H9 (cell line): ENCODE measurements at regions not wholly inside any gene's neighbourhood (a gene's known extent, or its start where the extent isn't known, plus 50 kb on each side); places are given as distances from the start of the nearest gene placed in this dataset.

Experiments
- DNase-seq: peaks from one replicate; pipeline ENCODE4 v3.0.0-alpha.2; 2017
- H2AFZ ChIP-seq: one replicate; pipeline ENCODE4 v1.6.1; 2013; ENCODE audit warnings: mild to moderate bottlenecking, low read length, control low read depth, moderate library complexity
- H2AK5ac ChIP-seq: 2 replicates; pipeline ENCODE4 v1.6.1; 2013; ENCODE audit warnings: low read length, control low read depth, mixed read lengths; ENCODE audit not compliant: insufficient read length
- H2BK120ac ChIP-seq: one replicate; pipeline ENCODE4 v1.6.1; 2013; ENCODE audit warnings: low read depth, mild to moderate bottlenecking, low read length, control low read depth, inconsistent platforms; ENCODE audit not compliant: poor library complexity, severe bottlenecking
- H2BK12ac ChIP-seq: 2 replicates; pipeline ENCODE4 v1.6.1; 2013; ENCODE audit warnings: low read length, control low read depth, mixed read lengths, low read depth; ENCODE audit not compliant: insufficient read length
- H2BK15ac ChIP-seq: 2 replicates; pipeline ENCODE4 v1.6.1; 2013; ENCODE audit warnings: low read depth, low read length, control low read depth
- H2BK20ac ChIP-seq: one replicate; pipeline ENCODE4 v1.6.1; 2013; ENCODE audit warnings: low read depth, mild to moderate bottlenecking, low read length, control low read depth, inconsistent platforms; ENCODE audit not compliant: poor library complexity, severe bottlenecking
- H2BK5ac ChIP-seq: 2 replicates; pipeline ENCODE4 v1.6.1; 2013; ENCODE audit warnings: low read length, control low read depth, mixed read lengths; ENCODE audit not compliant: insufficient read length
- H3K14ac ChIP-seq: 2 replicates; pipeline ENCODE4 v1.6.1; 2013; ENCODE audit warnings: low read length, control low read depth; ENCODE audit not compliant: insufficient read depth
- H3K18ac ChIP-seq: 2 replicates; pipeline ENCODE4 v1.6.1; 2013; ENCODE audit warnings: low read depth, mild to moderate bottlenecking, mixed read lengths, low read length, control low read depth; ENCODE audit not compliant: insufficient read length
- H3K23ac ChIP-seq: 2 replicates; pipeline ENCODE4 v1.6.1; 2013; ENCODE audit warnings: low read length, control low read depth, mixed read lengths, low read depth; ENCODE audit not compliant: insufficient read length
- H3K23me2 ChIP-seq: 2 replicates; pipeline ENCODE4 v1.6.1; 2013; ENCODE audit warnings: low read depth, mild to moderate bottlenecking, mixed read lengths, low read length, control low read depth; ENCODE audit not compliant: insufficient read length, poor library complexity, severe bottlenecking
- H3K27ac ChIP-seq: 2 replicates; pipeline ENCODE4 v1.5.1; 2013; ENCODE audit warnings: low read length, control low read depth, mixed read lengths, low read depth; ENCODE audit not compliant: insufficient read length
- H3K27me3 ChIP-seq: 2 replicates; pipeline ENCODE4 v1.6.1; 2013; ENCODE audit warnings: low read length, control low read depth, inconsistent platforms; ENCODE audit not compliant: insufficient read depth
- H3K4ac ChIP-seq: 2 replicates; pipeline ENCODE4 v1.6.1; 2013; ENCODE audit warnings: low read depth, mild to moderate bottlenecking, control low read depth, inconsistent platforms, low read length, moderate library complexity
- H3K4me1 ChIP-seq: 2 replicates; pipeline ENCODE4 v1.6.1; 2013; ENCODE audit warnings: low read length, control low read depth, inconsistent platforms; ENCODE audit not compliant: insufficient read depth
- H3K4me2 ChIP-seq: 2 replicates; pipeline ENCODE4 v1.6.1; 2013; ENCODE audit warnings: low read length, control low read depth, mixed read lengths; ENCODE audit not compliant: insufficient read length, insufficient read depth
- H3K56ac ChIP-seq: 2 replicates; pipeline ENCODE4 v1.6.1; 2013; ENCODE audit warnings: low read depth, mild to moderate bottlenecking, mixed read lengths, low read length, control low read depth; ENCODE audit not compliant: insufficient read length
- H3K79me1 ChIP-seq: 2 replicates; pipeline ENCODE4 v1.6.1; 2013; ENCODE audit warnings: low read depth, mild to moderate bottlenecking, moderate library complexity, low read length, control low read depth, inconsistent platforms; ENCODE audit not compliant: insufficient read depth, poor library complexity, severe bottlenecking
- H3K79me2 ChIP-seq: 2 replicates; pipeline ENCODE4 v1.6.1; 2013; ENCODE audit warnings: low read length, control low read depth, inconsistent platforms; ENCODE audit not compliant: insufficient read depth
- H3K9ac ChIP-seq: 2 replicates; pipeline ENCODE4 v1.6.1; 2013; ENCODE audit warnings: low read length, control low read depth, mixed read lengths; ENCODE audit not compliant: insufficient read length; ENCODE audit errors: extremely low read depth
- H3K9me3 ChIP-seq: one replicate; pipeline ENCODE4 v1.6.1; 2013; ENCODE audit warnings: low read depth, low read length, inconsistent platforms; ENCODE audit not compliant: control insufficient read depth
- H3T11ph ChIP-seq: one replicate; pipeline ENCODE4 v1.6.1; 2013; ENCODE audit warnings: mild to moderate bottlenecking, low read length, control low read depth, inconsistent platforms
- H4K20me1 ChIP-seq: one replicate; pipeline ENCODE4 v1.6.1; 2013; ENCODE audit not compliant: control insufficient read depth, insufficient read length, insufficient read depth
- H4K5ac ChIP-seq: 2 replicates; pipeline ENCODE4 v1.6.1; 2013; ENCODE audit warnings: low read depth, mild to moderate bottlenecking, mixed read lengths, low read length, control low read depth; ENCODE audit not compliant: insufficient read length
- H4K8ac ChIP-seq: replicated peaks from 2 replicates; pipeline ENCODE4 v1.6.1; 2013; ENCODE audit warnings: low read length, control low read depth, mixed read lengths, low read depth; ENCODE audit not compliant: insufficient read length
- H4K91ac ChIP-seq: 2 replicates; pipeline ENCODE4 v1.6.1; 2013; ENCODE audit warnings: low read depth, mild to moderate bottlenecking, moderate library complexity, mixed read lengths, low read length, control low read depth; ENCODE audit not compliant: insufficient read length
- H3K27ac Mint-ChIP-seq, 3 experiments: 2 replicates in 2 of 3; 3 replicates in 1 of 3; pipeline ENCODE4 v1.8.0; 2020 to 2021; ENCODE audit warnings: mixed read lengths in 3 of 3, mild to moderate bottlenecking in 1 of 3, moderate library complexity in 1 of 3
- H3K27me3 Mint-ChIP-seq: 2 replicates; pipeline ENCODE4 v1.8.0; 2021; ENCODE audit warnings: low read depth, mild to moderate bottlenecking, moderate library complexity, mixed read lengths
- H3K36me3 Mint-ChIP-seq, 3 experiments: 2 replicates in 2 of 3; 3 replicates in 1 of 3; pipeline ENCODE4 v1.8.0; 2020 to 2021; ENCODE audit warnings: low read depth in 3 of 3, mixed read lengths in 3 of 3; ENCODE audit not compliant: insufficient read depth in 1 of 3
- H3K4me1 Mint-ChIP-seq, 2 experiments: 2 replicates each; pipeline ENCODE4 v1.8.0; 2020; ENCODE audit warnings: mixed read lengths in 2 of 2
- H3K4me3 Mint-ChIP-seq, 2 experiments: 2 replicates in 1 of 2; 3 replicates in 1 of 2; pipeline ENCODE4 v1.8.0; 2020 to 2021; ENCODE audit warnings: mild to moderate bottlenecking in 2 of 2, mixed read lengths in 2 of 2, moderate library complexity in 1 of 2
- H3K9me3 Mint-ChIP-seq, 2 experiments: 2 replicates in 1 of 2; 3 replicates in 1 of 2; pipeline ENCODE4 v1.8.0; 2020; ENCODE audit warnings: mild to moderate bottlenecking in 2 of 2, mixed read lengths in 2 of 2, moderate library complexity in 1 of 2
- CTCF ChIP-seq: fragments of 200-600 bp; sonication (generic); conservative IDR thresholded peaks from 3 replicates; pipeline ENCODE4 v1.8.0; 2021; ENCODE audit warnings: antibody characterized with exemption, mild to moderate bottlenecking
- WGBS: extraction: QIAGEN DNeasy Blood & Tissue Kit; methylation state at CpG from one replicate; pipeline ENCODE4 v1.1.7; 2013; ENCODE audit warnings: missing lambda C conversion rate, low lambda C conversion rate, mixed read lengths; ENCODE audit not compliant: insufficient read length; ENCODE audit errors: extremely low coverage; 5-methylcytosine and 5-hydroxymethylcytosine counted together

GRCh38 chr3:94512876-94513275, 450.0 kb downstream of the NSUN3 start:
- Histone ChIP-seq H4K5ac (no peak overlapping the region), H3K56ac (no peak overlapping the region), H3K4me2 (no peak overlapping the region), H3K4me1 (no peaks in the 10 kb centered on the region), H2BK20ac (no peak overlapping the region), H3K18ac (no peak overlapping the region), H4K20me1 (no peaks in the 10 kb centered on the region), H3K14ac (no peak overlapping the region), H3T11ph (no peak overlapping the region), H3K4ac (no peak overlapping the region), H3K27ac (no peak overlapping the region), H3K27me3 (no peaks in the 10 kb centered on the region), H3K79me1 (no peaks in the 10 kb centered on the region), H3K9ac (no peak overlapping the region), H2BK15ac (no peak overlapping the region), H2BK5ac (no peak overlapping the region), H4K8ac (no peak overlapping the region), H2BK12ac (no peak overlapping the region), H2BK120ac (no peak overlapping the region), H2AFZ (no peak overlapping the region), H2AK5ac (no peak overlapping the region), H3K79me2 (no peaks in the 10 kb centered on the region; the same call in 1 of the 2 replicates), H3K23me2 (no peaks in the 10 kb centered on the region), H3K9me3 (no peaks in the 10 kb centered on the region), H4K91ac (no peak overlapping the region), H3K23ac (no peak overlapping the region)
- Mint-ChIP-seq H3K4me3 (no peak overlapping the region), H3K36me3 (no peaks in the 10 kb centered on the region), H3K4me1 (no peaks in the 10 kb centered on the region), H3K27me3 (no peaks in the 10 kb centered on the region), H3K9me3 (no peaks in the 10 kb centered on the region), H3K27ac (no peak overlapping the region)
- DNase-seq, result no peak
- WGBS, result no CpG with 5 or more reads among the region's 3 CpGs
- no peak for TF ChIP-seq CTCF
